Mammary epithelial cell (primary cell): ENCODE measurements at regions not wholly inside any gene's neighbourhood (a gene's known extent, or its start where the extent isn't known, plus 50 kb on each side); places are given as distances from the start of the nearest gene placed in this dataset.

ENCODE experiments used
- CTCF ChIP-seq, 2 donors: IDR thresholded peaks in 1 of 2; conservative IDR thresholded peaks in 1 of 2; 2 replicates each; pipeline ENCODE4 v1.5.1; 2011 to 2012; ENCODE audit warnings: inconsistent platforms in 2 of 2, low read length in 2 of 2, mild to moderate bottlenecking in 2 of 2, control low read depth in 1 of 2, low read depth in 1 of 2; ENCODE audit not compliant: insufficient read depth in 1 of 2; ENCODE audit errors: extremely low read depth in 1 of 2
- EZH2 ChIP-seq: IDR thresholded peaks from 2 replicates; pipeline ENCODE4 v1.6.1; 2012; ENCODE audit warnings: low read length, inconsistent platforms, borderline replicate concordance

DNA sequence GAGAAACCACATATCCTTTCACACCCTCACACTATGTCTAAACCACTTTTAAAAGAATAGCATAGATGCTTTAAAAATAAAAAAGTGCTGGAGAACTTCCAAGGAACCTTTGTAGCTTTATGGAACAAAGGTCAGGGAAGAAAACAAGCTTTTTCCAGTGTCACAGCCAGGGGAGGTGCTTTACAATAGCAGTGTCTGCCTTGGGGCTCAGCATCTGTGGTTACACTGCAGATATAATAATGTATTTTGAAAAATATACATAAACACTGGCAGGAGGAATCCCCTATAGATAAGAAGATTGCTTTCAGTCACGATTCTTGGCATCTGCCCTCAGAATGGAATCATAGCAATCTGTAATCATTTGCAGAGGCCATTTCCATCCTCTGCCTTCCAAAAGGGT, 362.4 kb upstream of the LRRC3B start:
- TF ChIP-seq CTCF (conservative IDR thresholded peaks at IDR 0.05 in 1 of 2, IDR thresholded peaks at IDR 0.05 in 1 of 2; ENCODE audit: extremely low read depth in 1 of 2, insufficient read depth in 1 of 2, low read depth in 1 of 2, low read length in 2 of 2): no peak
- no peak for TF ChIP-seq EZH2
